WTC11 (cell line): ENCODE measurements at regions not wholly inside any gene's neighbourhood (a gene's known extent, or its start where the extent isn't known, plus 50 kb on each side); places are given as distances from the start of the nearest gene placed in this dataset.

Experiments
- ATAC-seq: fragments of 200-7000 bp; cut with Tn5 transposase; 2 replicates; pipeline ENCODE4 v1.10.0; 2021; ENCODE audit warnings: mild to moderate bottlenecking, moderate library complexity
- CTCF ChIA-PET: fragments of 300-600 bp; sonication (Branson Sonifier 250); formaldehyde crosslinking; loops from one replicate; lab custom pipeline; 2021; ENCODE audit warnings: antibody characterized with exemption; lab: Charles Lee
- POLR2A ChIA-PET: fragments of 350-600 bp; sonication (Branson Sonifier 250); formaldehyde crosslinking; loops from one replicate; lab custom pipeline; 2021; ENCODE audit warnings: antibody characterized with exemption; lab: Charles Lee
- DNase-seq: peaks from one replicate; pipeline ENCODE4 v3.0.0; 2021; ENCODE audit warnings: low spot score
- H3K27ac Mint-ChIP-seq: 2 replicates; pipeline ENCODE4 v1.8.0; 2021; ENCODE audit warnings: mixed read lengths
- H3K27me3 Mint-ChIP-seq: 2 replicates; pipeline ENCODE4 v1.8.0; 2021; ENCODE audit warnings: low read depth, mild to moderate bottlenecking, moderate library complexity, mixed read lengths
- H3K36me3 Mint-ChIP-seq: 2 replicates; pipeline ENCODE4 v1.8.0; 2021; ENCODE audit warnings: mixed read lengths
- H3K4me1 Mint-ChIP-seq: 2 replicates; pipeline ENCODE4 v1.8.0; 2022; ENCODE audit warnings: mixed read lengths
- H3K4me3 Mint-ChIP-seq: 2 replicates; pipeline ENCODE4 v1.8.0; 2021; ENCODE audit warnings: mild to moderate bottlenecking, moderate library complexity, mixed read lengths
- H3K9me3 Mint-ChIP-seq: 2 replicates; pipeline ENCODE4 v1.8.0; 2021; ENCODE audit warnings: mixed read lengths
- AFF4 ChIP-seq: sonication (generic); formaldehyde crosslinking; IDR thresholded peaks from 2 replicates; pipeline ENCODE4 v1.8.1; 2023; ENCODE audit warnings: mild to moderate bottlenecking, missing genetic modification reagents, borderline replicate concordance
- CREB1 ChIP-seq: sonication (generic); formaldehyde crosslinking; IDR thresholded peaks from 2 replicates; pipeline ENCODE4 v1.8.0; 2023; ENCODE audit warnings: mild to moderate bottlenecking, missing genetic modification reagents
- CTCF ChIP-seq: fragments of 200-600 bp; IDR thresholded peaks from 2 replicates; pipeline ENCODE4 v1.8.0; 2022; ENCODE audit warnings: antibody characterized with exemption
- E2F1 ChIP-seq: sonication (generic); formaldehyde crosslinking; IDR thresholded peaks from 2 replicates; pipeline ENCODE4 v1.8.0; 2022; ENCODE audit warnings: mild to moderate bottlenecking, missing genetic modification reagents
- FOXJ3 ChIP-seq: sonication (generic); formaldehyde crosslinking; IDR thresholded peaks from 2 replicates; pipeline ENCODE4 v1.9.0; 2021; ENCODE audit warnings: missing genetic modification reagents, mild to moderate bottlenecking, borderline replicate concordance
- JAZF1 ChIP-seq: fragments of 250-450 bp; sonication (Bioruptor Pico); IDR thresholded peaks from 2 replicates; pipeline ENCODE4 v1.9.0; 2021; ENCODE audit warnings: moderate library complexity, mild to moderate bottlenecking, inconsistent platforms
- JUN ChIP-seq: sonication (generic); formaldehyde crosslinking; IDR thresholded peaks from 2 replicates; pipeline ENCODE4 v1.8.0; 2023; ENCODE audit warnings: mild to moderate bottlenecking, missing genetic modification reagents
- NFYB ChIP-seq: sonication (generic); formaldehyde crosslinking; conservative IDR thresholded peaks from 2 replicates; pipeline ENCODE4 v1.8.0; 2022; ENCODE audit warnings: low read depth, missing genetic modification reagents
- NR2C2 ChIP-seq: sonication (generic); formaldehyde crosslinking; IDR thresholded peaks from 2 replicates; pipeline ENCODE4 v1.8.0; 2022; ENCODE audit warnings: mild to moderate bottlenecking, missing genetic modification reagents
- RORB ChIP-seq: fragments of 250-450 bp; sonication (Bioruptor Pico); IDR thresholded peaks from 2 replicates; pipeline ENCODE4 v1.9.0; 2021; ENCODE audit warnings: mild to moderate bottlenecking
- STAT6 ChIP-seq: sonication (generic); formaldehyde crosslinking; conservative IDR thresholded peaks from 2 replicates; pipeline ENCODE4 v1.8.1; 2023; ENCODE audit warnings: mild to moderate bottlenecking, low read depth, missing genetic modification reagents, moderate library complexity
- USF2 ChIP-seq: sonication (generic); formaldehyde crosslinking; IDR thresholded peaks from 2 replicates; pipeline ENCODE4 v1.8.1; 2023; ENCODE audit warnings: mild to moderate bottlenecking, missing genetic modification reagents, moderate library complexity
- ZBTB43 ChIP-seq: sonication (generic); formaldehyde crosslinking; IDR thresholded peaks from 2 replicates; pipeline ENCODE4 v1.8.1; 2023; ENCODE audit warnings: mild to moderate bottlenecking, missing genetic modification reagents
- ZNF396 ChIP-seq: fragments of 250-450 bp; sonication (Bioruptor Pico); IDR thresholded peaks from 2 replicates; pipeline ENCODE4 v1.8.0; 2021; ENCODE audit warnings: mild to moderate bottlenecking, moderate library complexity, borderline replicate concordance
- ZNF512 ChIP-seq: sonication (generic); formaldehyde crosslinking; IDR thresholded peaks from 2 replicates; pipeline ENCODE4 v1.8.1; 2022; ENCODE audit warnings: missing genetic modification reagents, borderline replicate concordance

GRCh38 chr15:58293622-58294550, 137.9 kb upstream of the LIPC start (continued):
- TF ChIP-seq RORB (CRISPR knock-in tag) (no peak), AFF4 (CRISPR knock-in tag) (no peak), ZBTB43 (no peak), NR2C2 (CRISPR knock-in tag) (no peak), E2F1 (CRISPR knock-in tag) (no peak), JUN (CRISPR knock-in tag) (no peak)

- Mint-ChIP-seq H3K27ac (peak overlapping the region; percentile 18; the same call in 1 of the 2 replicates), H3K9me3 (peaks cover 44% of the 10 kb centered on the region), H3K4me3 (no peak overlapping the region), H3K27me3 (peaks cover 2% of the 10 kb centered on the region), H3K36me3 (peaks cover 34% of the 10 kb centered on the region), H3K4me1 (peaks cover 53% of the 10 kb centered on the region)
- TF ChIP-seq FOXJ3 (CRISPR knock-in tag): no peak
- no peak for TF ChIP-seq STAT6 (CRISPR knock-in tag)
- no peak for TF ChIP-seq NFYB (CRISPR knock-in tag)
- no peak for TF ChIP-seq USF2 (CRISPR knock-in tag)
- TF ChIP-seq AFF4 (CRISPR knock-in tag): no peak
- TF ChIP-seq CTCF: no peak
- no peak for TF ChIP-seq CREB1 (CRISPR knock-in tag)
- TF ChIP-seq ZNF396: no peak
- TF ChIP-seq JAZF1 (CRISPR knock-in tag): no peak
- TF ChIP-seq ZNF512 (CRISPR knock-in tag): no peak
- POLR2A ChIA-PET: no interaction called here
- no peak for DNase-seq
- no peak for ATAC-seq
- CTCF ChIA-PET: interaction anchor here (1.1 kb wide), 1 partner anchor 38 kb away, joined by 3 read pairs; no protein-coding TSS in a partner anchor
Observed at GRCh38 chr15:58294681-58295254, 137.0 kb upstream of the LIPC start.
